Prostate gland (tissue), 2 donors: ENCODE measurements at regions not wholly inside any gene's neighbourhood (a gene's known extent, or its start where the extent isn't known, plus 50 kb on each side); places are given as distances from the start of the nearest gene placed in this dataset.

Experiments
- DNase-seq: peaks from one replicate; pipeline ENCODE4 v3.0.0-alpha.2; 2019; ENCODE audit warnings: low spot score
- H3K27ac ChIP-seq, 2 donors: fragments of 200-600 bp; sonication (generic); 2 replicates each; pipeline ENCODE4 v1.5.1; 2017 to 2019
- H3K27me3 ChIP-seq: fragments of 200-600 bp; sonication (generic); replicated peaks from 2 replicates; pipeline ENCODE4 v1.5.1; 2019; ENCODE audit not compliant: insufficient read depth
- H3K36me3 ChIP-seq, 2 donors: fragments of 200-600 bp; sonication (generic); 1 replicate in 1 of 2; 2 replicates in 1 of 2; pipeline versions ENCODE4 v1.5.1 to v1.8.1; 2017 to 2019
- H3K4me1 ChIP-seq: fragments of 200-600 bp; sonication (generic); replicated peaks from 2 replicates; pipeline ENCODE4 v1.5.1; 2019
- H3K4me3 ChIP-seq, 2 donors: fragments of 200-600 bp; sonication (generic); 2 replicates each; pipeline ENCODE4 v1.5.1; 2017 to 2019
- H3K9me3 ChIP-seq: fragments of 200-600 bp; sonication (generic); 2 replicates; pipeline ENCODE4 v1.5.1; 2017
- POLR2A ChIP-seq: fragments of 450-650 bp; IDR thresholded peaks from one replicate; pipeline ENCODE4 v1.6.1; 2016; ENCODE audit warnings: antibody characterized with exemption, mild to moderate bottlenecking
- POLR2AphosphoS5 ChIP-seq: sonication (generic); formaldehyde crosslinking; IDR thresholded peaks from one replicate; pipeline ENCODE4 v1.6.1; 2017; ENCODE audit warnings: antibody characterized with exemption
- WGBS: methylation state at CpG from one replicate; pipeline ENCODE4 v1.1.5; 2018; 5-methylcytosine and 5-hydroxymethylcytosine counted together
- intact Hi-C: fragments of 100-400 bp; cut with DNase I; formaldehyde crosslinking; loops from one replicate; pipeline ENCODE4 v1.14.2; 2022
- TF ChIP-seq, protein P1 (sequence below), 4 experiments: fragments of 200-600 bp in 2 of 4; fragments of 450-650 bp in 2 of 4; sonication (generic) in 2 of 4; IDR thresholded peaks; 1 replicate in 3 of 4; 2 replicates in 1 of 4; pipeline ENCODE4 v1.5.1; 2016 to 2019; ENCODE audit warnings: antibody characterized with exemption in 4 of 4, mild to moderate bottlenecking in 2 of 4, moderate library complexity in 2 of 4

DNA sequence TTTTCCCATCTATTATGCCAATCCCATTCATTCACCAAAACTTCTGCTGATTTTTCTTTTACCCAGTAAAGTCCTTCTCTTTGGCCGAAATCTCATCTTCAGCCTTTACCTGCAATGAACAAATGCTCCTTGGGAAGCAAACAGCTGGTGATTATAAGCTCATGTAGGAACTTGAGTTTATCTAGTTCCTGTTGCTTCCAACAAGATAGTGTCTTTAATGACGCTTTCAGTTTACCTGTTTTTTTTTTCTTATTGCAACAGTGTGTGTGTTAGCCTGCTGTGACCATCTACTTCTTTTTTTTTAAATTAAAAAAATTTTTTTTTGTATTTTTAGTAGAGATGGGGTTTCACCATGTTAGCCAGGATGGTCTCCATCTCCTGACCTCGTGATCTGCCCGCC lies 156.0 kb downstream of the CD47 start:
- no peaks in the 10 kb centered on the region for H3K36me3 ChIP-seq
- intact Hi-C loops, result loop anchor here (5.0 kb wide), 2 partner anchors 472 to 542 kb away; no protein-coding TSS in a partner anchor
- DNase-seq, result no peak
- WGBS, result 93% methylated on average over 4 of the region's 4 CpGs
- H3K27me3 ChIP-seq, result no peaks in the 10 kb centered on the region
- H3K4me1 ChIP-seq, result no peaks in the 10 kb centered on the region
- no peaks in the 10 kb centered on the region for H3K9me3 ChIP-seq
- TF ChIP-seq POLR2A (no peak), POLR2AphosphoS5 (no peak)
- TF ChIP-seq, protein P1, sequence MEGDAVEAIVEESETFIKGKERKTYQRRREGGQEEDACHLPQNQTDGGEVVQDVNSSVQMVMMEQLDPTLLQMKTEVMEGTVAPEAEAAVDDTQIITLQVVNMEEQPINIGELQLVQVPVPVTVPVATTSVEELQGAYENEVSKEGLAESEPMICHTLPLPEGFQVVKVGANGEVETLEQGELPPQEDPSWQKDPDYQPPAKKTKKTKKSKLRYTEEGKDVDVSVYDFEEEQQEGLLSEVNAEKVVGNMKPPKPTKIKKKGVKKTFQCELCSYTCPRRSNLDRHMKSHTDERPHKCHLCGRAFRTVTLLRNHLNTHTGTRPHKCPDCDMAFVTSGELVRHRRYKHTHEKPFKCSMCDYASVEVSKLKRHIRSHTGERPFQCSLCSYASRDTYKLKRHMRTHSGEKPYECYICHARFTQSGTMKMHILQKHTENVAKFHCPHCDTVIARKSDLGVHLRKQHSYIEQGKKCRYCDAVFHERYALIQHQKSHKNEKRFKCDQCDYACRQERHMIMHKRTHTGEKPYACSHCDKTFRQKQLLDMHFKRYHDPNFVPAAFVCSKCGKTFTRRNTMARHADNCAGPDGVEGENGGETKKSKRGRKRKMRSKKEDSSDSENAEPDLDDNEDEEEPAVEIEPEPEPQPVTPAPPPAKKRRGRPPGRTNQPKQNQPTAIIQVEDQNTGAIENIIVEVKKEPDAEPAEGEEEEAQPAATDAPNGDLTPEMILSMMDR (IDR thresholded peaks at IDR 0.05), result no peak
- H3K4me3 ChIP-seq, result no peak overlapping the region
- H3K27ac ChIP-seq, result no peak overlapping the region

DNA sequence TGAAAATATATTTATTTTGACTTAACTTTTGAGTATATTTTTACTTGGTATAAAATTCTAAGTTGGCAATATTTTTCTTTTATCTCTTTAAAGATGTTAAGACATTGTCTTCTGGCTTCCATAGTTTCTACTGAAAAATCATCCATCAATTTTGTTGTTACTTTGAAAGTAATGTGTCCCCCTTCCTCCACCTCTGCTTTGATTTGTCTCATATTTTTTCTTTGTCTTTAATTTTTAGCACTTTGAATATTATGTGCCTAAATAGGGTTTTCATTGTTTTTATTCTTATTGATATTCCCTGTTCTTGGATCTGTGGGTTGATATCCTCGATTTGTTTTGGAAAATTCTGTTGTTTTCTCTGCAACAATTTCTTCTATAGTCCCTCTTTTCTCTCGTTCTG lies 157.4 kb downstream of the CD47 start:
- WGBS, result 92% methylated on average over 2 of the region's 2 CpGs
- intact Hi-C loops, result no loop called here
- DNase-seq, result no peak
- Histone ChIP-seq H3K36me3 (no peaks in the 10 kb centered on the region), H3K27me3 (no peaks in the 10 kb centered on the region), H3K9me3 (no peaks in the 10 kb centered on the region), H3K4me3 (no peak overlapping the region), H3K27ac (no peak overlapping the region), H3K4me1 (no peaks in the 10 kb centered on the region)
- TF ChIP-seq, protein P1 (IDR thresholded peaks at IDR 0.05), result no peak
- TF ChIP-seq POLR2A (no peak), POLR2AphosphoS5 (no peak)

DNA sequence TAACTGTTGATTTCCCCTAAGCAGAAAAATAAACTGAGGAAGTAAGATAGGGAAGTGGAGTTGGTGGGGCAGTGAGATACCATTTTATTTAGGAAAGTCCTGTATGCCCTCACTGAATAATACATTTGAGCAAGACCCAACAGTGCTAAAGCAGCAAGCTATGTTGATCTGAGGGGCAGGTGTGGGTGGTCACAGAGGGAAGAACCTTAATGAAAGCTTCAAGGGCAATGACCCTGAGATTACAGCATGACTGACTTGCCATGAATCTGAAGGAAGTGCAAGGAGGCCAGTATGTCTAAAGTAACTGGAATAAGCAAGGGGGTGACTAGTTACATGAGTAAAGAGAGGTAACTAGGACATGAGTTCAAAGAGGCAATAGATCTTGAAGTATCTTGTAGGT lies 159.5 kb downstream of the CD47 start:
- Histone ChIP-seq H3K27me3 (no peaks in the 10 kb centered on the region), H3K9me3 (no peaks in the 10 kb centered on the region), H3K4me1 (no peaks in the 10 kb centered on the region), H3K27ac (no peak overlapping the region), H3K4me3 (no peak overlapping the region), H3K36me3 (no peaks in the 10 kb centered on the region)
- TF ChIP-seq POLR2A, result no peak
- intact Hi-C loops, result no loop called here
- no peak for DNase-seq

DNA sequence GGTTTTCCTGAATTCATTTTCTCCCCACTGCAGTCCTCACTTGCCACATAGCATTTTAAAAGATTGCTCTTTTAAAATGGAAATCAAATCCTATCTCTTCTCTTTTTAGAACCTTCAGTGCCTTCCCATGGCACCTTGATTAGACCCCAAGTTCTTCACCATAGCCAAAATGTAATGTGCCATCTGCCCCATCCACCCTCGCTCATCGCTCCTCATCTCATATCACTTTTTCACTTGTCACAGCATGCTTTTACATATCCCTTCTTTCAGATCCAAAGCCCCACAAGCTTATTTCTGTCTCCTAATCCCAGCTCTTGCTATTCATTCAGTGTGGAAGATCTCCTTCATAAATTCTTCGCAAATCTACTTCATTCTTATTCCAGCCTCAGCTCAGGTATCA lies 161.7 kb downstream of the CD47 start:
- 95% methylated on average over 3 of the region's 3 CpGs for WGBS
- intact Hi-C loops, result loop anchor here (5.0 kb wide), 1 partner anchor 692 kb away; no protein-coding TSS in a partner anchor
- TF ChIP-seq, protein P1 (IDR thresholded peaks at IDR 0.05), result no peak

DNA sequence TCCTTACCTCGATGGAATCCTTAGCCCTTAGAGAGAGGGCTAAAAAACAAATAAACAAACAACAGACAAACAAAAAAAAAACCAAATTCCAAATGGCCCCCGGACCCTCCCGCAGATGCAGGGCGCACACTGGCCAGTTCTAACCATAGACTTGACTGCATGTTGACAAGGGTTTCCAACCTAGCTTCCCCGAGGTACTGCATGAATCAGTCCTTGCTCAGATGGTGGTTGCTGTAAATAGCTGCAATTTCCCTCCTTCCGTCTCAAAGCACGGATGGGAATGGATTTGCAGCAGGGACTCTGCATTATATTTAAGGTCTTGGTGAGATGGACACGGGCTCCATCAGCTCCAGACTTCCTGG lies 162.8 kb downstream of the CD47 start:
- Histone ChIP-seq H3K36me3 (no peaks in the 10 kb centered on the region), H3K27ac (no peak overlapping the region), H3K9me3 (no peaks in the 10 kb centered on the region), H3K4me1 (no peaks in the 10 kb centered on the region), H3K27me3 (no peaks in the 10 kb centered on the region), H3K4me3 (peak overlapping the region; percentile 26 to 41)
- no peak for TF ChIP-seq POLR2AphosphoS5
- TF ChIP-seq POLR2A, result no peak
- TF ChIP-seq, protein P1 (IDR thresholded peaks at IDR 0.05), result no peak
- intact Hi-C loops, result loop anchor here (5.0 kb wide), 1 partner anchor 691 kb away; no protein-coding TSS in a partner anchor
- DNase-seq, result no peak
- WGBS, result 13% methylated on average over 8 of the region's 8 CpGs

More for the DNA sequence above, 161.7 kb downstream of the CD47 start:
- Histone ChIP-seq H3K36me3 (no peaks in the 10 kb centered on the region), H3K4me3 (no peak overlapping the region), H3K4me1 (no peaks in the 10 kb centered on the region), H3K27me3 (no peaks in the 10 kb centered on the region), H3K27ac (no peak overlapping the region), H3K9me3 (no peaks in the 10 kb centered on the region)
- DNase-seq, result no peak
